Mammary epithelial cell (primary cell): ENCODE measurements at regions not wholly inside any gene's neighbourhood (a gene's known extent, or its start where the extent isn't known, plus 50 kb on each side); places are given as distances from the start of the nearest gene placed in this dataset.

Experiments
- EZH2 ChIP-seq: IDR thresholded peaks from 2 replicates; pipeline ENCODE4 v1.6.1; 2012; ENCODE audit warnings: low read length, inconsistent platforms, borderline replicate concordance
- TF ChIP-seq, protein P1 (sequence below), 2 donors: IDR thresholded peaks in 1 of 2; conservative IDR thresholded peaks in 1 of 2; 2 replicates each; pipeline ENCODE4 v1.5.1; 2011 to 2012; ENCODE audit warnings: inconsistent platforms in 2 of 2, low read length in 2 of 2, mild to moderate bottlenecking in 2 of 2, control low read depth in 1 of 2, low read depth in 1 of 2; ENCODE audit not compliant: insufficient read depth in 1 of 2; ENCODE audit errors: extremely low read depth in 1 of 2

DNA sequence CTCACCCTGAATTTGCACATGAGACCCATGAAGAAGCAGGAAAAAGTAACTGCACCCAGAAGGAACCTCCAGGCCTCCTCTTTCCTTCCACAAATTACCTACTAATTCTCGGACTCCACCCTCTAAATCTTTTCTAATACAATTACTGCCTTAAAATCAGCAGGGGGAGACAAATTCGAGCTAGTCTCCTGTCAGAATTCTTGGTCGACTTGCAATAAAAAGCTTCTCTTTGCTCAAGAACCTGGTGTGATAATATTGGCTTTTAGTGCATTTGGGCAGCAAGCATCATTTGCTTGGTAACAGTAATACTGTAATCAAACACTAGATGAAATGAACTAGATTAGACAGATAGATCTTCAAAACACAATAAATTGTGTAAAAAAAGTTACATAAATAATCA lies 281.9 kb downstream of the RAP2B start:
- TF ChIP-seq EZH2: no peak
- TF ChIP-seq, protein P1, sequence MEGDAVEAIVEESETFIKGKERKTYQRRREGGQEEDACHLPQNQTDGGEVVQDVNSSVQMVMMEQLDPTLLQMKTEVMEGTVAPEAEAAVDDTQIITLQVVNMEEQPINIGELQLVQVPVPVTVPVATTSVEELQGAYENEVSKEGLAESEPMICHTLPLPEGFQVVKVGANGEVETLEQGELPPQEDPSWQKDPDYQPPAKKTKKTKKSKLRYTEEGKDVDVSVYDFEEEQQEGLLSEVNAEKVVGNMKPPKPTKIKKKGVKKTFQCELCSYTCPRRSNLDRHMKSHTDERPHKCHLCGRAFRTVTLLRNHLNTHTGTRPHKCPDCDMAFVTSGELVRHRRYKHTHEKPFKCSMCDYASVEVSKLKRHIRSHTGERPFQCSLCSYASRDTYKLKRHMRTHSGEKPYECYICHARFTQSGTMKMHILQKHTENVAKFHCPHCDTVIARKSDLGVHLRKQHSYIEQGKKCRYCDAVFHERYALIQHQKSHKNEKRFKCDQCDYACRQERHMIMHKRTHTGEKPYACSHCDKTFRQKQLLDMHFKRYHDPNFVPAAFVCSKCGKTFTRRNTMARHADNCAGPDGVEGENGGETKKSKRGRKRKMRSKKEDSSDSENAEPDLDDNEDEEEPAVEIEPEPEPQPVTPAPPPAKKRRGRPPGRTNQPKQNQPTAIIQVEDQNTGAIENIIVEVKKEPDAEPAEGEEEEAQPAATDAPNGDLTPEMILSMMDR (conservative IDR thresholded peaks at IDR 0.05 in 1 of 2, IDR thresholded peaks at IDR 0.05 in 1 of 2; ENCODE audit: extremely low read depth in 1 of 2, insufficient read depth in 1 of 2, low read depth in 1 of 2, low read length in 2 of 2): peak in 1 of 2 donors; percentile 9
